ENCODE measurements at regions not wholly inside any gene's neighbourhood (a gene's known extent, or its start where the extent isn't known, plus 50 kb on each side); places are given as distances from the start of the nearest gene placed in this dataset.

GRCh38 chr20:57793421-57793820, 83.6 kb upstream of the PMEPA1 start:
- H3K4me3 ChIP-seq (ENCODE audit: low read length) = no peak overlapping the region
- TF ChIP-seq CTCF (IDR thresholded peaks at IDR 0.05; ENCODE audit: insufficient read depth, low read depth, low read length, missing control alignments) = no peak
- DNase-seq (ENCODE audit: low read depth) = no peak

GRCh38 chr20:57792386-57793080, 82.7 kb upstream of the PMEPA1 start:
- peak; percentile 27 for DNase-seq (ENCODE audit: low read depth)
- no peak for TF ChIP-seq CTCF (IDR thresholded peaks at IDR 0.05; ENCODE audit: insufficient read depth, low read depth, low read length, missing control alignments)
- no peak overlapping the region for H3K4me3 ChIP-seq (ENCODE audit: low read length)

DNA sequence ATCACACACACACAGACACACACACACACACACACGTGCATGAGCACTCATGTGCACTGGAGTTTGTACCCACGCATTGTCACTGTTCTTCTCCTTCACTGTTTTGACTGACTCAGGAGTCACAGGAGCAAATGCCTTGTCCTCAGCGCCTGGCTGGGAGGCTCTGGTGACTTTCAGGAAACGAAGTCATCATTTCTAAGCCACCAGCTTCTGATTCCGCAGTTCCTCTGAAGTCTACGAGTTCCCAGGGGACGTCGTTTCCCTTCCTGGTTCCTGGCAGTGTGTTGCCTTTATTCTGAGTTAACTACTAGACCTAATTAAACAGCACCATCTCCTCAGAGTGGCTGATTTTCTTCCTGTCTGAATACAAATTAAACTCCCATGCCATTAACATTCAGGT, 82.2 kb upstream of the PMEPA1 start:
- no peak for DNase-seq (ENCODE audit: low read depth)
- no peak overlapping the region for H3K4me3 ChIP-seq (ENCODE audit: low read length)
- TF ChIP-seq CTCF (IDR thresholded peaks at IDR 0.05; ENCODE audit: insufficient read depth, low read depth, low read length, missing control alignments) = no peak

GRCh38 chr20:57791178-57791962, 81.6 kb upstream of the PMEPA1 start:
- H3K4me3 ChIP-seq (ENCODE audit: low read length) = no peak overlapping the region
- no peak for DNase-seq (ENCODE audit: low read depth)
- no peak for TF ChIP-seq CTCF (IDR thresholded peaks at IDR 0.05; ENCODE audit: insufficient read depth, low read depth, low read length, missing control alignments)

DNA sequence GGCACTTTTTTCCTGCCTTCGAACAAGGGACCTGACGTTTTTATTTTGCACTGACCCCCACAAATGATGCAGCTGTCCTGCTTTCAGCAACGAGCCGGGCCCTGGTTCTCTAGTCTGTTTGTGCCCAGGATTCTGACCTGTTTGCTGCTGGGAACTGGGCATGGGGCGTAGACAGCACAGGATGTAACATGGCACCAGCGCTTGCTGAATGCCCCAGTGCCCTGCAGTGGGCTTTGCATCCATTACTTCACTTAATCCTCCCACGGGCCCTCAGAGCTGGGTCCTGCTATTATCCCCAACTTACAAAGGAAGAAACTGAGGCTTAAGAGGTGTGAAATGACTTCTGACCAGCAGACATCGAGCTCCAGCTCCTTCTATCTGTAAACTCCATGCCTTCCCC, 80.4 kb upstream of the PMEPA1 start:
- no peak overlapping the region for H3K4me3 ChIP-seq (ENCODE audit: low read length)
- no peak for DNase-seq (ENCODE audit: low read depth)
- TF ChIP-seq CTCF (IDR thresholded peaks at IDR 0.05; ENCODE audit: insufficient read depth, low read depth, low read length, missing control alignments) = no peak

DNA sequence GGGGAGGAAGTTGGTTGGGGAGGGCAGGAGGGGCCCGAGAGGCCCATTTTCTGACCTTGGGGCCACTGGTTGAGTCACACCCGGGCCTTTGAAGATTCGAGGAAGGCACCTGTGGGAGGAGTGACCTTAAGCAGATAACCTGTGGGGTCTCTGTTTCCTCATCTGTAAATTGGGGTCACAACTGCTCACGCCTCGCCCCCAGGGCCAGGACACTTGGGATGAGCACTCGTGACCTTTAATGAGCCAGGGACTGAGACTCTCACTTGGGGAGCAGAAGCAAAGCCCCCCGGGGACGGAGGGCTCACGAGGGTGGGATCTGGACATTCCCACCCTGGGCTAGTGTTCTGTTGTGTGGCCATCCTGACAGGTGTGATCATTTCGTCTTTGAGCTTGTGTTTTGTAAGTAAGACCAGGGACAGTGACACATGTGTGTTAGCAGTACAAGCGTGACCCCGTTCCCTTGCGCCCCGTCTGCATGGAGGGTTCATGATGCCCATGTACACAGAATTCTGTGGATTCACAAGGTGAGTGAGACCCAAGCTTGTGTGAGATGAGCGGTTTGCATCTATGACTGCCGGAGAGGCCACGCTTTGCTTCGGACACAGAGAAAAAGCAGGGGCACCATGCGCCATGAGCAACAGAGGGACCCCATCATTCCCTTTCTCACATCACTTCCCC, 79.3 kb upstream of the PMEPA1 start:
- DNase-seq (ENCODE audit: low read depth) = no peak
- no peak for TF ChIP-seq CTCF (IDR thresholded peaks at IDR 0.05; ENCODE audit: insufficient read depth, low read depth, low read length, missing control alignments)
- H3K4me3 ChIP-seq (ENCODE audit: low read length) = no peak overlapping the region
